Activated naive CD8-positive, alpha-beta T cell treated with anti-CD3 and anti-CD28 coated beads, Interleukin-2, amount 50 U/mL, for 16 hours (primary cell): ENCODE measurements at regions not wholly inside any gene's neighbourhood (a gene's known extent, or its start where the extent isn't known, plus 50 kb on each side); places are given as distances from the start of the nearest gene placed in this dataset.
"Not testable (repeated sequence)": the region's sequence is repeated elsewhere in the genome, so short reads cannot be mapped to it uniquely, and the experiment has no call there.

Experiments used
- DNase-seq: peaks from one replicate; pipeline ENCODE4 v3.0.0-alpha.2; 2020; ENCODE audit warnings: low read depth, low spot score

DNA sequence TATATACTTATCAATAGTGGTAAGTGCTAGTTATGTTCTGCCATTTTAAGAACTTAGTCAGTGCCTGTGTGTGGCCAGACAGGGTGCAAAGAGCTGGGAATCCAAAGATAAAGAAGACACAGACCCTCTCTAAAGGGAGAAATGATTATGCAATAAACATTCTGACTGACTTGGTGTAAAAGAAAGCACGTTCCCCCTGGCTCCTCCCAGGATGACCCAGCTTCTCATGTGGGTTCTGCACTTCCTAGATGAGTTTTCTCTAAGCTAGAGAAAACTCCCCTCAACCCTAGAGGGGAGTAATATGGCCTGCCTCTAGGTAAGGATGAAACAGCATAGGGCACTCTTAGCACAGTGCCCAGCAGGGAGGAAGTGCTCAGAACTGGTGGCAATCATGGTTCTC is 231.2 kb downstream of the VRK1 start:
- DNase-seq: no peak

DNA sequence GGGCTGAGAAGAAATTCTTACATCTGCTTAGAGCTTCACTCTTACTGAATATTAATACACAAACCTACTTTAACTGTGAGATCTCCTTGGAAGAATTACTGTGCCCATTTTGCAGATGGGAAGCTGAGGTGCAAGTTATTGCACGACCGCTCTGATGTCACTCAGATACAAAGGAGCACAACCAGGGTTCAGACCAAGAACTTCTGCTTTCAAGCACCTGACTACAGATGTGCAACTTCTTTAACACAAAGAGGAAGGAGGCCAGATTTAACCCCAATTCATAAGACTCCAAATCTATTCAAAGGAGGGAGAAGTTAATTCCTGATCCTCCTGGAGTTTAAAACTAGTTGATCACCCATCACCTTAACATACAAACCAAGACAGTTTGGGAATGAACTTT is 232.6 kb downstream of the VRK1 start:
- DNase-seq: no peak

DNA sequence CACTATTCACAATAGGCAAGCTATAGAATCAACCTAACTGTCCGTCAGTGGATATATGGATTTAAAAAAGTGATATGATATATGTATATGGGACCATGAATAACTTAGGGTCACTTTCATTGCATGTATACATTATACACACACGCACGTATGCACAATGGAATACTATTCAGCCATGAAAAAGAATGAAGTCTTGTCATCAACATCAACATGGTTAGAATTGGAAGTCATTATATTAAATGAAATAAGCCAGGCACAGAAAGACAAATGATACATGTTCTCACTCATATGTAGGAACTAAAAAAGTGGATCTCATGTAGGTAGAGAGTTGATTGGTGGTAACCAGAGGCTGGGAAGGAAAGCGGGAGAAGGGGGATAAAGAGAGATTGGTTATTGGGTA is 234.3 kb downstream of the VRK1 start:
- DNase-seq: no peak

DNA sequence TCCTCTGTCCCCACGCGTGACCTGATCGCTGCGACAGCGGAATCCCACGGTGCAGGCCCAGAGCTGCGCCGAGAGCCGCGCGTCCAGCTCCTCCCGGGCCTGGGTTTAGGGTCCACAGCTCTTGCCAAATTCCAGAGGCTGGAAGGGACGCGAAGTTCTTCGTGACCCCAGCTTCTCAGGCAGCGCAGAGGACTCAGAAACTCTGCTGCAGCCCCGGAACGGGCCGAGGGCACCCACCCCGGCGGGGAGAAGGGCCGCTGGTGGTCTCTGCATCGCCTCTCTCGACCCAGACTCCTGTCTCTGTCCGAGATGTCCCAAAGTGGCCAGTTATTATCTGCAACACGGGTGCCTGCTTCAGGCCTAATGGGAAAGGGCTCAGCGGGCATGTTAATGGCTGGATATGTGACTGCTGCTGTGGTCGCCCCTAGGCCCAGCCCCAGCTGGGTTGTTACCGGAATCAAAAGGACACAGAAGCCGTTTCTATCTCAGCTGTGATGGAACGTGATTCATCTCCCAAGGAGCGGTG is 236.4 kb downstream of the VRK1 start:
- DNase-seq: no peak

DNA sequence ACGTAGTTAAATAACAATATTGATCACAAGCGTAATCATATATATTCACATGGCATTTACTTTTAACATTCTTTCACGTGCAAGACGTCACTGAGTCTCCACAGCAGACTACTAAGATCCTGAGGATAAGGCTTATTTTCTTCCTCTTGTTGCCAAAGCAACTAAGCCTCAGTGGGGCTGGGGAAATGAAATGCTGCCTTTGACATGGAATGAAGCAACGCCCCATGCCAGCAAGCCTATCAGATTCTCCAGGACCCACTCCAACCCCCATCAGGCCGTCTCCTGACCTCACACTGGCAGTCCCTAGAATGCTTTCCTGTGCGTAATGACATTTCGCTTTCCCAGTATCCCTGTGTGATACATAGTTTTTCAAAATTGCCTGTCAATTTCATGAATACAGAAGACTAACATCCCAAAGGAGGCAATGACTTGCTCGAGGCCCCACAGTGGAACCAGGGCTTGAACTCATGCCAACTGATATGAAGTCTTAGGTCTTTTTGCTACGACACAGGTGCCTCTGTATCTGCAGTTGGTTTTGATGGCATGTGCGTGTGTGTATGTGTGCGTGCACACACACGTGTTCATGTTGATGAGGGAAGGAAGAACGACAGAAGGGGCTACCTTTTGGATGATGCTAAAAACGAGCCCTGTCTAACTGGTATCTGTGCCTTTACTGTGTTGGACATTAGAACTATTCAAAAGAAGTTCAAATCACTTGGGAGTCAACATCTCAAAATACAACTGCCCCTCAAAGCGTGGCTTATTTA is 239.1 kb downstream of the VRK1 start:
- no peak for DNase-seq

DNA sequence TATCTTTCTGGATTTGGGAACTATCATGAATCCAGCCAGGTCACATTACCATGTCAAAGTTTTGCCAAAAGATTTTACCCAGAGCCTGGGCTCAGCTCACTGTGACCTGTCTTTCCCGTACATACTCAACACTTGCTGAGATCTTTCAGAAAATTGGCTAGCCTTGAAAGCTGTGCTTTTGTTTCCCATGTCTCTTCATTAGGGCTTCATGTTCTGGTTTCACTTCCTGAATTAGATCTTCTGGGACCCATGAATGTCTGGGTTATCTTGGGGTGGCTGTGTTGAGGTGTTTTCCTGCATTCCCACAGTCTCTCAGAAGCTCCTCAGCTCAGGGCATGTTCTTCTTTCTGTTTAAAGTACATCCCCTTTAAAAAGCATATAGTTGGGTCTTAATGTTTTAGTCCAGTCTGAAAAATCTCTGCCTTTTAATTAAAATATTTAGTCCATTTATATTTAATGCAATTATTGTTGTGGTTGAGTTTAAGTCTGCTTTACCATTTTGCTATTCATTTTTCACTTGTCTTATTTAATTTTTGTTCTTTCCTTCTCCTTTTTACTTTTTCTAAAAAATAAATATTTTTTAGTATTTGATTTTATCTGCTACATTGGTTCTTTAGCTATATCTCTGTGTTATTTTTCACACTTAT is 242.7 kb downstream of the VRK1 start:
- no peak for DNase-seq

DNA sequence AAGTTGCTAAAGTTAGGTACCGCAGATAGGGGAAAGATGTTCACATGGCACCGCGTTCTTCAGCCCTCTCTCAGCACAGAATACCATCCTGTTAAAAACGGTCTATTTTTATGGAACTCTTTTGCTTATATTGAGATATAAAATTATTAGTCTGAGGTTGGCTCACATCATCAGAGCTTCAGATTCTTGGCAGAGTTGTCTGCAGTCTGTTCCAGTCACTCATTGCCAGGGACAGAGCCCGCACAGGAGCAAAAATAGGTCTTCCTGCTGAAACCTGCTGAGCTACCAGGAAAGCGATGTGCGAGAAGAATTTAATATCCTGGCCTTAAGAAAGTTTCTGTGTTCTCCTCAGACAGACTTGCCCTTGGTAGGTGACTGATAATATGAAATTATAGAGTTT is 249.8 kb downstream of the VRK1 start:
- DNase-seq: no peak

DNA sequence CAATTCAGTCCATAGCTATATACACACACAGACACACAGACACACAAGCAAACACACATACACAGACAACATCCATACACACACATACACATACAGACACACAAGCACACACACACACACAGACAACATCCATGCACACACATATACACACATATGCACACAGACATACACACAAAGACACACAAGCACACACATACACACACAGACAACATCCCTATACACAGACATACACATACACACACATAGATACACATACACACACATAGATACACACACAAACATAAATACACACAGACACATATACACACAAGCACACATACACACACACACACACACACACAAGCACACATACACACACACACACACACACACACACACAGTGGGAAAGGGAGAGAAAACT is 254.8 kb downstream of the VRK1 start:
- no peak for DNase-seq

DNA sequence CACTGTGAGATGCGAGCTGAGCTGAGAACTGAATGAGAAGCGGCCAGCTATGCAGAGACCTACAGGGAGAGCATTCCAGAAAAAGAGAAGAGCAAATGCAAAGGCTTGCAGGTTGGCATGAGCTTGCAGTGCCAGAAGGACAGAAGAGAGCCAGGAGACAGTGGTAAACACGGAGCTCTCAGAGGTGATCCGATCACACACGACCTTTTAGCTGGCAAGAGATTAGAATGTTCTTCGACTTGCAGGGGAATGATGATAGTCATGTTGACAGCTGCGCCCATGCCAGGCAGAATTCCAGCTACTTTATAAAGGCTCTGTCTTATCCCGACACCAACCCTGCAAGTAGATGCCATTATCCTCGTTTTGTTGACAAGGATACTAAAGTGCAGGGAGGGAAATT is 256.8 kb downstream of the VRK1 start:
- DNase-seq: no peak

DNA sequence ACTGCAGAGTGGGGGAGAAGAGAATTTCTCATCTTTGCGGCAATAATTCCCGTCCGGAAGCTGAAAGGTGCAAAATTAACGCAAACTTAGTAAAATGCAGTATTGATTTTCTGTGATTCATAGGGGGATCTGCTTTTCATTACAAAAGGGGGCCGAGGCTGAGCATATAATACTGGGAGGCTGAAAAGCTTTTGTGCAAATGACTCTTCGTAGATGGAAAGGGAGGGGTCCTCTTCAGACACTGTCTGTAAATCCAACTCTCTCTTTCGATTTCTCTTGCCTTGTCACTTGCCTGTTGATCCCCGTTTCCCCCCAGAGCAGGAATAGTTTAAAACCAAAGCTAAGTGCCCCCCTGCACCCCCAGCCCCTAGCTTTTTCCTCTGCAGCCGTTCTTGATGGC is 258.2 kb downstream of the VRK1 start:
- DNase-seq: no peak

DNA sequence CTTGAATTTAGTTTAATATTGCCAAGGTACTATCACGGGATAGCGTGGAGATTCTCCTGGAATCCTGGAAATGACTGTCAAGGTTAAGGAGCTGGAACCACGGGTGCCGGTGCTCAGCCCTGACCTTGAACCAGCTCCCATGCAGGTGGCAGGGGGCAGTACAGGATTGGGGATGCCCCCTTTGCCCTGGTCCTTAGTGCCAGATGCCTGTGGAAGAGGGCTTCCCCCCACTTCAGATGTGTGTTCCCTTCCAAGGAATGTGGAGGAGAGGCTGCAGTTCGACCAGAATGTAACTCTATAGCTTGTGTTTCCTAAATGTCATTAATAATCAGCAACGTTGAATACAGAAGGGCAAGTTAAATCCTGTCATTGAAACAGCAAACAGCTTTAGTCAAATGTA is 258.9 kb downstream of the VRK1 start:
- no peak for DNase-seq

DNA sequence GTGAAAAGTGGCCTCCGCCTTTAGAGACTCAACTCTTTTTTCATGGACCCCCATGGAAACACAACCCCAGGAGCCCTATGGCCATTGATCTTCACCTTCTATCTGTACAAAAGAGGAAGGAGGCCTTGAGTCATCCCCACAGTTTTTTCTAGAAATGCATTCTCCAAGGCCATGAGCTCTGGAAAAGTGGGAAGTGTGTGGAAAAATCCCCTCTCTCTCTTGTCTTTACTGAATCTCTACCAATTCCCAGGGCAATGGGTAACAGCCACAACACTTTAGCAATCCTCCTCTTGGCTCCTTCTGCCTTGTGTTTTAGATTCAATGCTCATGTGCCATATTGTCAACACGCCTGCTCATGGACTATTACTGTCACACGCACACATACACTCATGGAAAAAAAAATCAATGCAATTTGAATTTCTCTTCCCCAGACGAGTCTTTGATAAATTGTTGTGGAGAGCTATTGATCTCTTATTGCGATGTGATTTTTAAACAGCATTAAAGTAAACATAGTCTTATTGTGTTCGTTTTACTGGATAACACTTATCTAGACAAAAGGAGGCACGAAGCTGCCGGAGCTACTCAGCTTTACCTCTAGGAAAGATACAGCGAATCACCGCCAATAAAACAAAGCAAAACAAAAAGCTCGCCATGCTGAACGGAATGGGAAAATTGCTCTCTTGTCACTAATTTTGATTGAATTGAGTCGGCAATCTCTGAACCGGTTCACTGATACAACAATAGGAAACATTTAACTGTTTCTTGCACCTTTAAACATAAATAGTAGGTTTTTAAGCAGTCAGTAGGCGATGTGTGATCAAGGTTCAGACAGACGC is 260.3 kb downstream of the VRK1 start:
- DNase-seq: no peak

DNA sequence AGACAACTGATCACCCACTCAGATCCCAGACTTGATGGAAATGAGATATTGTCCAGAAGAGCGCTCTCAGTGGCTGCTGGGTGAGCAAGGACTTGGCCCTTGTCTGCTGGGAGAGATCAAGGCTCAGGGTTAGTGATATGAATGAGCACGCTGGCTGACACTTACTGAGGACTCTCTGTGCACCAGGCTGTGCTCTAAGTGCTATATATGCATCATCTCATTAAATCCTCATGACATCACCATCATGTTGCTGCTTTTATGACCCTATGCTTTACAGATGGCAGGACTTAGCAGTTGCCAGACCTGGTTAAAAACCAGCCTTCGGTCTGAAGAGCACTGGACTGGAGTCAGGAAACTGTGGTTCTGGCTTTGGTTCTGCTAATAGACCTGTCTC is 260.9 kb downstream of the VRK1 start:
- no peak for DNase-seq

DNA sequence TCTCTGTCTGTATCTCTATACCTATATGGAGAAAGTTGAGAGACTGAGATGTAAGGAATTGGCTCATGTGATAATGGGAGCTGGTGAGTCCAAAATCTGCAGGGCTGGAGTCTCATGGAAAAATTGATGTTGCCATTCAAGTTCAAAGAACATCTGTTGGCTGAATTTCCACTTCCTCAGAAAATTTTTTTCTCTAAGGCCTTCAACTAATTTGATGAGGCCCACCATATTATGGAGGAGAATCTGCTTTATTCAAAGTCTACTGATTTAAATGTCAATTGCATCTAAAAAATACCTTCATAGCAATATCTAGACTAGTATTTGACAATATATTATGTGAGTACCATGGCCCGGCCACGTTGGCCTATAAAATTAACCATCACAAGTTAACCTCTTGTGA is 261.4 kb downstream of the VRK1 start:
- no peak for DNase-seq

DNA sequence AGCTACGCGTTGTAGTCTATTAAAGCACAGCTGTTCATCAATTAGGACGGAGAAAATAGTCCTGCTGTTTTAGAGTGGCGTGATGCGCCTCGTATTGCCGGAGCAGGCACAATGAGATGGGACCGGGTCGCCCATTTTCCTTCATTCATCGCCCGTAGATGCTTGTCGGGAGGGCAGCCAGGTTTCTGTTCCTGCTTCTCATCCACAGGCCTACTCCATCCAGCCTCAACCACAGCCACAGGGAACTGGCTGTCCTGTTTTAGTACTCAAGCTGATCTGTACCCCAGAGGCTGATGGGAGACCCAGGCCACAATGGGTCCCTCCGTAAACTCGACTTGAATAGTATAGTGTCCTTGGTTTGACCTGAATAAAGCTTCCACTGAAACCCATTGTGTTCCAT is 264.0 kb downstream of the VRK1 start:
- no peak for DNase-seq

DNA sequence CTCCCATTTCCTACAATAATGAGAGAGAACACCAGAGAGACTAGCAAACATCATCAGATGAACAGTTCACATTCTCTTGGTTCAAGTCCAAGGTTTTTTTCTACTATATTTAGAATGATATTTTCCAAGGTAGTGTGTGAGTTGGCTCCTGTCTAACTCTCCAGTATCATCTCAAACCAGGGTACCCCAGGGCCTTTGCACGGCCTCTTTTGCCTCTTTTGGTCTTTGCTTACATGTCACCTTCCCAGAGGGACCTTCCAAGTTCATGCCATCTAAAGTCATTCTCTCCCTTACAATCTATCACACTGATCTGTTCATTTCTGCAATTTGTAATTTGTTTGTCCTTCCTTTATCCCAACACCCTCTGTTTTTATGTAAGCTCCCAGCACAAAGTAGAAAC is 264.5 kb downstream of the VRK1 start:
- DNase-seq: no peak

DNA sequence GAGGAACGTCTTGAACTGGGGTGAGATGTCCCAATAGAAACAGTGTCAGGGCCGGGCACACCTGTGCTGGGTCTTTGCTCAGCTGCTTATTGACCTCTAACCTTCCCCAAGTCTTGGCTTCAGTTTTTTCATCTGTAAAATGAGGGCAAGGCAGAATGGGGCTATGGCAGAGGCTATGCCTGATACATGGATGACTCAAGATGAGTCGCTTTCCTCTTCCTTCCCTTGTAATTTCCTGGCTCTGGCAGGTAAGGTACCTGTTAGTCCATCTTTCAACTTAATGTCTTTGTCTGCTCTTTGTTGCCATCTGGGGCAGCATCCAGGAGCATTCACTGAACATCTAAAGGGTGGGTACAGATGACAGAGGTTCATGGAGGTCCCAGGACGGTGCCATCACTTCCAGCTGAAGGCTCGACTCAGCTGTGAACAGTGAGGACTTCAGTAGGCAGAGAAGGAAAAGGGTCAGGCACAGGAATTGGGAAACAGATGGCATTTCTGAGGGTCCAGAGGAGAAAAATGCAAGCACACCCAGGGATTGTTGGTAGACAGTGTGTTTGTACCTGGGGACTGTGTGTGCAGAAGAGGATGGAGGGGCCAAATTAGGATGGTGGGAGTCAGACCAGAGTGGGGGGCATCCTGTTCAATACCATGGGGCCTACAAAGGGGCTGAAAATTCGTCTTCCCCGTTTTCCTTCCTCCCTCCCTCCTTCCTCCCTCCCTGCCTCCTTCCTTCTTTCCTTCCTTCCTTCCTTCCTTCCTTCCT is 268.3 kb downstream of the VRK1 start:
- DNase-seq: no peak

DNA sequence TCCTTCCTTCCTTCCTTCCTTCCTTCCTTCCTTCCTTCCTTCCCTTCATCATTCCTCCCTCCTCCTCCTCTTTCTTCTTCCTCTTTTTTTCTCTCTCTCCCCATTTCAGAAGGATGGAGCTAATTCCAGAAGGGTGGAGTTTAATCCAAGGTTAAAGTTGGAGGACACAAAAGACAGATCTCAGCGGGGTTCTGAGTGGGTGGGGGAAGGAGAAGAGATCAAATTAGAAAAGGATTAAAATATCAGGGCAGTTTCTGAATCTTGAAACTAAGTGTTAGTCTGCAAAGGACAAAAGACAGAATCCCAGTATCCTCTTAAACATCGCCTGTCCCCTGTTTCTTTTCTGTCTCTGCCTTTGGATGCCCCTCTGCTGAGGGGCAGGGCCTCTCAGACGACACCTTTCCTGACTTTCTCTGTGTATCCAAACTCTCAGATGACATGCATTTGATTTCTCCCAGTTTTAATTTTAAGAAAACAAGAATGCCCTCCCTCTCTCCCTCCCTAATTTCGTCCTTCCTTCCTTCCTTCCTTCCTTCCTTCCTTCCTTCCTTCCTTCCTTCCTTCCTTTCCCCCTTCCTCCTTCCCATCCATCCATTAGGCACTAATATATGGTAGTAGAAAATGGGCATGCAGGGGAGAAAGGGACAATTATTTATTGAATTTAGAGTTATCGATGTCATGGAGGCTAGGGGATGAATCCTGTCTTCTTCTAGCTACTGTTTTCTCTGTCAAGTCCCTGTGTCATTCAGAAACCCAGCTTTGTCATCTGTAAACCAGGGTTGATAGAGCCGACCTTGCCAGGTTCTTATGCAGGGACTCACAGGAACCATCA is 269.1 kb downstream of the VRK1 start:
- DNase-seq: no peak

DNA sequence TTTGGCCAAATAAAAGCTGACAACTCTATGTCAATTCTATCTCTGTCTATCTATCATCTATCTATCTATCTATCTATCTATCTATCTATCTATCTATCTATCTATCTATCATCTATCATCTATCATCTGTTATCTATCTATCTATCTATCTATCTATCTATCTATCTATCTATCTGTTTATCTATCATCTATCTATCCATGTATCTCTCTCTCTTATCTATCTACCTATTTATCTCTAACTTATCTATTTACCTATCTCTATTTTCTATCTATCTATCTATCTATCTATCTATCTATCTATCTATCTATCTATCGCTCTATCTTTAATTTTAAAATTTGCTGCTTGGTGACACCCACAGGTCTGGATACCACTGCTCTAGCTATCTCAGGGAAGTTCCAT is 271.1 kb downstream of the VRK1 start:
- DNase-seq: not testable (repeated sequence)

DNA sequence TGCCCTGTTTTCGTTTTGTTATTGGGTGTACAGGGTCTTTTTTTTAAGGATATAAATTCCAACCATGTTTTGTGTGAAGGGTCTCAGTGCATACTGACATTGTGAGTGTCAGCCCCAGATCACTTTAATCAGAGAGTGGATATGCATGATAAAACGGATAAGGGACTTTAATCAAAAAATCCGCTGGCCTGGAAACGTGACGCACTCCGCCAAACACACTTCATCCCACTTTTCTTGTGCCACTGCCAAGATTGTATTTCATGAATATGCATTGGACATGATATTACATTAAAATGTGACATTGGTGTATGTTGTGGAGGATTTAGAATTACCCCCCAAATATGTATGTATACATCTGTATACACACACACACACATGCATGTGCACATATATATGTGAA is 273.1 kb downstream of the VRK1 start:
- no peak for DNase-seq

DNA sequence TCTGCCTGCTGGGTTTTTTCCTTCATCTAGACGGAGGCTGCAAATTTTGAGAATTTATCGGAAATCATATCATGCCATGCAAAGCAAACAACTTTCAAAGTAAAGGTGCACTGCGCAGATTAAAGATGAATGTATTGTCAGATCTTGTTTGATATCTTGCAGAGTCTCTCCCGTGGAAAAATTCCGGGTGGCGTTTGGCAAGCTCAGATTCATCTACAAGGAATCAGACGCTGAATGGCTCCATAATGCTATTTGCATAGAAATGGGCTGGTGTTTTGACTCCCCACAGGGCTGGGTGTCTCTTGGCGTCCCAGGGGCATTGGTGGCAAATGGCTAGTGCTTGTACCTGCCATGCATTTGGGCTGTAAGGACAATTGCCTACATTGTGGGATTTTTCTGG is 274.0 kb downstream of the VRK1 start:
- no peak for DNase-seq
